B cell (primary cell): ENCODE measurements at regions not wholly inside any gene's neighbourhood (a gene's known extent, or its start where the extent isn't known, plus 50 kb on each side); places are given as distances from the start of the nearest gene placed in this dataset.

Source experiments
- ATAC-seq: fragments of 200-7000 bp; cut with Tn5 transposase; one replicate; pipeline ENCODE4 v1.10.0; 2021; ENCODE audit warnings: low read depth, mild to moderate bottlenecking, moderate number of reproducible peaks, moderate library complexity
- CTCF ChIA-PET: fragments of 350-600 bp; sonication (Branson Sonifier 250); formaldehyde crosslinking; loops from one replicate; lab custom pipeline; 2021; ENCODE audit warnings: antibody characterized with exemption, inconsistent platforms; lab: Charles Lee
- POLR2A ChIA-PET: fragments of 350-600 bp; sonication (Branson Sonifier 250); formaldehyde crosslinking; loops from one replicate; lab custom pipeline; 2021; ENCODE audit warnings: antibody characterized with exemption; lab: Charles Lee
- DNase-seq: peaks from one replicate; pipeline ENCODE4 v3.0.0; 2013
- H2AFZ ChIP-seq: 2 replicates; pipeline ENCODE4 v1.6.1; 2012; ENCODE audit warnings: mild to moderate bottlenecking, low read depth, low read length; ENCODE audit not compliant: insufficient read depth, poor library complexity, severe bottlenecking
- H3K27ac ChIP-seq, 2 donors: 1 replicate in 1 of 2; 2 replicates in 1 of 2; pipeline ENCODE4 v1.5.1; 2012 to 2013; ENCODE audit warnings: low read length in 2 of 2, mild to moderate bottlenecking in 2 of 2, moderate library complexity in 1 of 2
- H3K27me3 ChIP-seq, 4 experiments: fragments of 200-600 bp in 1 of 4; sonication (generic) in 1 of 4; replicated peaks in 1 of 4; 1 replicate in 2 of 4; 2 replicates in 2 of 4; pipeline versions ENCODE4 v1.6.1 to v1.7.0; 2013 to 2016; ENCODE audit warnings: low read length in 3 of 4, mild to moderate bottlenecking in 2 of 4, mixed read lengths in 1 of 4, moderate library complexity in 1 of 4; ENCODE audit not compliant: insufficient read depth in 4 of 4, control insufficient read depth in 3 of 4; ENCODE audit errors: control extremely low read depth in 1 of 4
- H3K36me3 ChIP-seq, 2 experiments: replicated peaks in 1 of 2; 1 replicate in 1 of 2; 2 replicates in 1 of 2; pipeline versions ENCODE4 v1.6.1 to v1.7.1; 2013; ENCODE audit warnings: low read length in 1 of 2; ENCODE audit not compliant: insufficient read depth in 2 of 2, control insufficient read depth in 1 of 2; ENCODE audit errors: control extremely low read depth in 1 of 2, extremely low read depth in 1 of 2
- H3K4me1 ChIP-seq, 2 donors: fragments of 200-600 bp in 1 of 2; sonication (generic) in 1 of 2; 1 replicate in 1 of 2; 2 replicates in 1 of 2; pipeline versions ENCODE4 v1.5.1 to v1.6.1; 2013 to 2017; ENCODE audit warnings: low read length in 2 of 2; ENCODE audit not compliant: control insufficient read depth in 2 of 2, insufficient read depth in 2 of 2
- H3K4me2 ChIP-seq: replicated peaks from 2 replicates; pipeline ENCODE3; 2012; ENCODE audit warnings: mild to moderate bottlenecking, low read depth, low read length; ENCODE audit not compliant: poor library complexity, severe bottlenecking
- H3K4me3 ChIP-seq, 5 experiments: fragments of 200-600 bp in 1 of 5; sonication (generic) in 1 of 5; 1 replicate in 3 of 5; 2 replicates in 2 of 5; pipeline versions ENCODE4 v1.5.1 to v1.7.0; 2011 to 2016; ENCODE audit warnings: low read length in 4 of 5, mild to moderate bottlenecking in 4 of 5, low read depth in 2 of 5, control low read depth in 1 of 5, moderate library complexity in 1 of 5; ENCODE audit not compliant: insufficient read depth in 1 of 5; ENCODE audit errors: control extremely low read depth in 1 of 5, extremely low read depth in 1 of 5
- H3K79me2 ChIP-seq: fragments of 200-600 bp; sonication (generic); one replicate; pipeline ENCODE4 v1.6.0; 2016; ENCODE audit warnings: low read length; ENCODE audit not compliant: control insufficient read depth, insufficient read depth
- H3K9ac ChIP-seq: fragments of 200-600 bp; sonication (generic); 2 replicates; pipeline ENCODE4 v1.6.1; 2017; ENCODE audit warnings: mild to moderate bottlenecking, low read length, moderate library complexity
- H3K9me3 ChIP-seq, 3 donors: one replicate each; pipeline versions ENCODE4 v1.6.1 to v1.7.1; 2013; ENCODE audit warnings: low read length in 2 of 3; ENCODE audit not compliant: control insufficient read depth in 2 of 3, insufficient read depth in 1 of 3; ENCODE audit errors: control extremely low read depth in 1 of 3
- H4K20me1 ChIP-seq: 2 replicates; pipeline ENCODE4 v1.6.0; 2012; ENCODE audit warnings: mild to moderate bottlenecking, low read length; ENCODE audit not compliant: insufficient read depth, control insufficient read depth, poor library complexity, severe bottlenecking
- H3K27ac Mint-ChIP-seq: one replicate; pipeline ENCODE4 v1.8.0; 2021; ENCODE audit warnings: mixed read lengths
- H3K27me3 Mint-ChIP-seq: one replicate; pipeline ENCODE4 v1.8.0; 2021; ENCODE audit warnings: mixed read lengths
- H3K4me1 Mint-ChIP-seq: one replicate; pipeline ENCODE4 v1.8.0; 2021; ENCODE audit warnings: mixed read lengths
- H3K4me3 Mint-ChIP-seq: one replicate; pipeline ENCODE4 v1.8.0; 2021; ENCODE audit warnings: mixed read lengths
- H3K9me3 Mint-ChIP-seq: one replicate; pipeline ENCODE4 v1.8.0; 2022; ENCODE audit warnings: mixed read lengths; ENCODE audit not compliant: insufficient read depth
- CTCF ChIP-seq: fragments of 200-600 bp; IDR thresholded peaks from one replicate; pipeline ENCODE4 v1.8.0; 2022; ENCODE audit warnings: antibody characterized with exemption, mild to moderate bottlenecking
- EZH2 ChIP-seq: IDR thresholded peaks from 2 replicates; pipeline ENCODE4 v1.6.1; 2012; ENCODE audit warnings: borderline replicate concordance, low read depth, mild to moderate bottlenecking, moderate library complexity, low read length; ENCODE audit not compliant: insufficient read depth, poor library complexity, severe bottlenecking
- WGBS: methylation state at CpG from one replicate; pipeline ENCODE4 v1.1.5; 2013; ENCODE audit warnings: missing lambda C conversion rate; ENCODE audit not compliant: insufficient coverage; 5-methylcytosine and 5-hydroxymethylcytosine counted together
- intact Hi-C: fragments of 100-400 bp; cut with micrococcal nuclease; formaldehyde crosslinking; loops from one replicate; pipeline ENCODE4 v1.10.0; 2022

GRCh38 chr3:30510596-30510995 lies 95.8 kb upstream of the TGFBR2 start:
- POLR2A ChIA-PET = no interaction called here
- H4K20me1 ChIP-seq = no peaks in the 10 kb centered on the region
- no peaks in the 10 kb centered on the region for H3K9me3 ChIP-seq

More at GRCh38 chr3:30510596-30510995, 95.8 kb upstream of the TGFBR2 start:
- DNase-seq = no peak
- Mint-ChIP-seq H3K4me1 (peaks cover 19% of the 10 kb centered on the region), H3K9me3 (no peaks in the 10 kb centered on the region), H3K27ac (no peak overlapping the region), H3K4me3 (no peak overlapping the region), H3K27me3 (no peaks in the 10 kb centered on the region)
- TF ChIP-seq CTCF (no peak), EZH2 (no peak)
- CTCF ChIA-PET = interaction anchor here (1.1 kb wide), 1 partner anchor 24 kb away, joined by 3 read pairs; no protein-coding TSS in a partner anchor
- no peak for ATAC-seq
- no peak overlapping the region for H3K4me2 ChIP-seq
- H3K27ac ChIP-seq = no peak overlapping the region
- no peak overlapping the region for H2AFZ ChIP-seq
- no CpG with 5 or more reads among the region's 3 CpGs for WGBS
- H3K79me2 ChIP-seq = no peaks in the 10 kb centered on the region
- H3K4me3 ChIP-seq = no peak overlapping the region
- no peaks in the 10 kb centered on the region for H3K27me3 ChIP-seq
- no peaks in the 10 kb centered on the region for H3K36me3 ChIP-seq
- intact Hi-C loops = no loop called here
- no peaks in the 10 kb centered on the region for H3K4me1 ChIP-seq
- no peak overlapping the region for H3K9ac ChIP-seq
